Mesenchymal stem cell (in vitro differentiated cells and primary cell): ENCODE measurements at regions not wholly inside any gene's neighbourhood (a gene's known extent, or its start where the extent isn't known, plus 50 kb on each side); places are given as distances from the start of the nearest gene placed in this dataset.

Experiments used
- DNase-seq: peaks from one replicate; pipeline ENCODE4 v3.0.0-alpha.2; 2013
- H2AFZ ChIP-seq: one replicate; pipeline ENCODE4 v1.6.1; 2013; ENCODE audit warnings: low read depth, mild to moderate bottlenecking, control low read depth, inconsistent platforms, low read length, moderate library complexity
- H2AK5ac ChIP-seq: 2 replicates; pipeline ENCODE4 v1.6.1; 2013; ENCODE audit warnings: low read length, moderate library complexity, mild to moderate bottlenecking, inconsistent platforms; ENCODE audit not compliant: severe bottlenecking
- H2BK120ac ChIP-seq: one replicate; pipeline ENCODE4 v1.6.1; 2013; ENCODE audit warnings: low read depth, mild to moderate bottlenecking, inconsistent platforms, low read length, moderate library complexity
- H2BK12ac ChIP-seq, 2 experiments: one replicate each; pipeline ENCODE4 v1.6.1; 2013; ENCODE audit warnings: inconsistent platforms in 2 of 2, low read length in 2 of 2, mild to moderate bottlenecking in 2 of 2, moderate library complexity in 2 of 2, control low read depth in 1 of 2
- H2BK15ac ChIP-seq: one replicate; pipeline ENCODE4 v1.6.1; 2013; ENCODE audit warnings: mild to moderate bottlenecking, low read depth, inconsistent platforms; ENCODE audit not compliant: poor library complexity, severe bottlenecking
- H2BK5ac ChIP-seq: 2 replicates; pipeline ENCODE4 v1.6.1; 2013; ENCODE audit warnings: low read depth, mild to moderate bottlenecking, low read length, control low read depth, inconsistent platforms; ENCODE audit not compliant: poor library complexity, severe bottlenecking
- H3K14ac ChIP-seq, 2 experiments: one replicate each; pipeline ENCODE4 v1.6.1; 2013; ENCODE audit warnings: inconsistent platforms in 2 of 2, low read length in 2 of 2, control low read depth in 1 of 2, mild to moderate bottlenecking in 1 of 2, moderate library complexity in 1 of 2
- H3K18ac ChIP-seq, 2 experiments: one replicate each; pipeline ENCODE4 v1.6.1; 2013; ENCODE audit warnings: inconsistent platforms in 2 of 2, low read length in 2 of 2, control low read depth in 1 of 2, low read depth in 1 of 2, mild to moderate bottlenecking in 1 of 2
- H3K23ac ChIP-seq, 2 experiments: one replicate each; pipeline ENCODE4 v1.6.1; 2013; ENCODE audit warnings: inconsistent platforms in 2 of 2, low read length in 2 of 2, mild to moderate bottlenecking in 2 of 2, moderate library complexity in 2 of 2, control low read depth in 1 of 2
- H3K27ac ChIP-seq: 2 replicates; pipeline ENCODE4 v1.5.1; 2013; ENCODE audit warnings: mild to moderate bottlenecking, moderate library complexity, low read length, control low read depth, inconsistent platforms; ENCODE audit not compliant: poor library complexity, severe bottlenecking
- H3K27me3 ChIP-seq, 2 experiments: 2 replicates each; pipeline versions ENCODE4 v1.6.1 to v1.7.0; 2013; ENCODE audit warnings: low read length in 2 of 2, mild to moderate bottlenecking in 2 of 2, moderate library complexity in 2 of 2, control low read depth in 1 of 2, inconsistent platforms in 1 of 2; ENCODE audit not compliant: control insufficient read depth in 1 of 2, insufficient read depth in 1 of 2
- H3K36me3 ChIP-seq, 2 experiments: 2 replicates each; pipeline versions ENCODE4 v1.6.1 to v1.7.0; 2013; ENCODE audit warnings: low read length in 2 of 2, control low read depth in 1 of 2, inconsistent platforms in 1 of 2, low read depth in 1 of 2, mild to moderate bottlenecking in 1 of 2; ENCODE audit not compliant: insufficient read depth in 2 of 2, control insufficient read depth in 1 of 2
- H3K4ac ChIP-seq, 2 experiments: one replicate each; pipeline ENCODE4 v1.6.1; 2013; ENCODE audit warnings: inconsistent platforms in 2 of 2, low read length in 2 of 2, mild to moderate bottlenecking in 2 of 2, moderate library complexity in 2 of 2, control low read depth in 1 of 2, low read depth in 1 of 2
- H3K4me1 ChIP-seq: 2 replicates; pipeline ENCODE4 v1.6.1; 2013; ENCODE audit warnings: low read depth, low read length, control low read depth; ENCODE audit not compliant: control insufficient read depth, insufficient read depth
- H3K4me2 ChIP-seq: 2 replicates; pipeline ENCODE4 v1.6.1; 2013; ENCODE audit warnings: low read length, mild to moderate bottlenecking, inconsistent platforms; ENCODE audit not compliant: poor library complexity, severe bottlenecking
- H3K4me3 ChIP-seq, 2 experiments: 2 replicates each; pipeline versions ENCODE4 v1.5.1 to v1.7.0; 2013; ENCODE audit warnings: low read length in 2 of 2, mild to moderate bottlenecking in 2 of 2, control low read depth in 1 of 2, low read depth in 1 of 2; ENCODE audit not compliant: insufficient read depth in 1 of 2
- H3K79me1 ChIP-seq: replicated peaks from 2 replicates; pipeline ENCODE4 v1.6.1; 2013; ENCODE audit warnings: mild to moderate bottlenecking, control low read depth, low read length, inconsistent platforms; ENCODE audit not compliant: poor library complexity, severe bottlenecking
- H3K9ac ChIP-seq: 2 replicates; pipeline ENCODE4 v1.7.0; 2013; ENCODE audit warnings: mild to moderate bottlenecking, low read length, moderate library complexity
- H3K9me3 ChIP-seq: 2 replicates; pipeline ENCODE4 v1.7.0; 2013; ENCODE audit warnings: mild to moderate bottlenecking, low read length; ENCODE audit not compliant: control insufficient read depth
- H4K8ac ChIP-seq: one replicate; pipeline ENCODE4 v1.6.1; 2013; ENCODE audit warnings: inconsistent platforms, mild to moderate bottlenecking, low read length, moderate library complexity
- H4K91ac ChIP-seq: one replicate; pipeline ENCODE4 v1.6.1; 2013; ENCODE audit warnings: mild to moderate bottlenecking, low read length, inconsistent platforms
- WGBS: methylation state at CpG from one replicate; pipeline ENCODE4 v1.1.7; 2013; ENCODE audit warnings: mixed read lengths; 5-methylcytosine and 5-hydroxymethylcytosine counted together

DNA sequence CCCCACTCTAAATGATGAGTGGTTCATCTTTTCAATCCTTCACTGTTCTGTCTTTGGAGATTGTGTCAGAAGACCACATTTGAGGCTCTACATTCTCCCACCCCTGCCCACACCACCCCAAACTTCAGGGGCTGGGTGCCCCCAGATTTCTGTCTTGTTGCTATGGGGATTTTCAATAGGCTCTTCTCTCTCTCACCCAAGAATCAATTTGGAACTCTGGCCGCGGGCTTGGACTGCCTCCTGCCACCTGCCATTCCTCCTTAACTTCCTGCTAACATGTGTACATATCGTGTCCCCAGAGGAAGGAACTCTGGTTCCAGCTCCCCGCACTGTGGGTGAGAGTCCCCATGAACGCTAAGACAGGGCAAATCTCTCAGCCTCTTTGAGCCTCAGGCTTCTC is 67.4 kb upstream of the LARS2 start:
- no peak overlapping the region for H4K8ac ChIP-seq
- DNase-seq = no peak
- H4K91ac ChIP-seq = no peak overlapping the region
- H3K18ac ChIP-seq = no peak overlapping the region
- no peak overlapping the region for H2BK12ac ChIP-seq
- H3K4me3 ChIP-seq = no peak overlapping the region
- no peak overlapping the region for H2BK5ac ChIP-seq
- H3K14ac ChIP-seq = no peak overlapping the region
- no peak overlapping the region for H2BK120ac ChIP-seq
- H3K27me3 ChIP-seq = peaks cover 39 to 46% of the 10 kb centered on the region in 2 experiments
- H3K4me1 ChIP-seq = no peaks in the 10 kb centered on the region
- no peak overlapping the region for H3K9ac ChIP-seq
- no peak overlapping the region for H2AFZ ChIP-seq
- H3K36me3 ChIP-seq = no peaks in the 10 kb centered on the region
- no peak overlapping the region for H3K4me2 ChIP-seq
- H3K4ac ChIP-seq = no peak overlapping the region
- H3K79me1 ChIP-seq = no peaks in the 10 kb centered on the region
- no peak overlapping the region for H2BK15ac ChIP-seq
- no peak overlapping the region for H2AK5ac ChIP-seq
- no peaks in the 10 kb centered on the region for H3K9me3 ChIP-seq
- H3K23ac ChIP-seq = no peak overlapping the region
- H3K27ac ChIP-seq = no peak overlapping the region
- WGBS = 90% methylated on average over 5 of the region's 5 CpGs

DNA sequence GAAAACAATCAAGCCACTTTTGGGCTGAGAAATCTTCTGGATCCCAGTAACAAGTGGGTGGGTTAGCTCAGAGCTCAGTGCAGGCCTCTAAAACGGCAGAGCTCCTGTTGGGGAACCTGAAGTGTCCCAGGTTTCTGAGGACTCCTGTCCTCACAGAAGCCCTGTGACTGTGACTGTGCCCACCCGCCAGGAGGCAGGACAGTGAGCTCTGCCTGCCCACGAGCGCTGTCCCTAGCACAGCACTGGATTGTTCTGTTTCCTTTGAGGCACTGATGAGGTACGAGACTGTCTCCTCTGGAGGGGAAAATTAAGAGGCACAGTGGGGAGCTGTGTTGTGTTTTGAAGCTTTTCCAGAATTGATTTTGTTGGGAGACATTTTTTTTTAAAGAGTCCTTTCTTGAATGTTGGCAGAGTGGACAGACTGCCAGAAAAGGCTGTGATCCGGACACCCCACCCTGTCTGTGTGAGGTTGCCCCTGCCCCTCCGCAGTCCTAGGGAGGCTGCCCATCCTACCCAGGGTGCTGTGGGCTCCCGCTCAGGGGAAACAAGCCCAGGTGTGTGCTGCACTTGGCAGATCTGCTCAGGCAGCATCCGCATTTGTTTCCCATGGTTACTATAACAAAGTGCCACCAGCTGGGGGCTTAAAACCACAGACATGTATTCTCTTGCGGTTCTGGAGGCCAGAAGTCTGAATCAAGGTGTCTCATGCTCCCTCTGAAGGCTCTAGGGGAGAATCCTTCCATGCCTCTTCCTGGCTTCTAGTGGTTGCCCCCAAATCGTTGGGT is 66.6 kb upstream of the LARS2 start:
- no peak overlapping the region for H3K27ac ChIP-seq
- no peaks in the 10 kb centered on the region for H3K79me1 ChIP-seq
- no peak overlapping the region for H2BK12ac ChIP-seq
- no peak overlapping the region for H4K91ac ChIP-seq
- no peak overlapping the region for H2BK120ac ChIP-seq
- H2AK5ac ChIP-seq = no peak overlapping the region
- no peak overlapping the region for H2BK15ac ChIP-seq
- no peak overlapping the region for H3K4ac ChIP-seq
- peak overlapping the region in 1 of 2 experiments; percentile 37 for H3K4me3 ChIP-seq
- H2AFZ ChIP-seq = no peak overlapping the region
- H3K18ac ChIP-seq = no peak overlapping the region
- H3K23ac ChIP-seq = no peak overlapping the region
- DNase-seq = no peak
- H3K4me1 ChIP-seq = no peaks in the 10 kb centered on the region
- H3K36me3 ChIP-seq = no peaks in the 10 kb centered on the region
- H2BK5ac ChIP-seq = no peak overlapping the region
- H3K9me3 ChIP-seq = no peaks in the 10 kb centered on the region
- H3K9ac ChIP-seq = no peak overlapping the region
- WGBS = 81% methylated on average over 11 of the region's 11 CpGs
- no peak overlapping the region for H3K4me2 ChIP-seq
- H3K27me3 ChIP-seq = peaks cover 46 to 54% of the 10 kb centered on the region in 2 experiments
- H4K8ac ChIP-seq = no peak overlapping the region
- H3K14ac ChIP-seq = peak overlapping the region in 1 of 2 experiments; percentile 41

DNA sequence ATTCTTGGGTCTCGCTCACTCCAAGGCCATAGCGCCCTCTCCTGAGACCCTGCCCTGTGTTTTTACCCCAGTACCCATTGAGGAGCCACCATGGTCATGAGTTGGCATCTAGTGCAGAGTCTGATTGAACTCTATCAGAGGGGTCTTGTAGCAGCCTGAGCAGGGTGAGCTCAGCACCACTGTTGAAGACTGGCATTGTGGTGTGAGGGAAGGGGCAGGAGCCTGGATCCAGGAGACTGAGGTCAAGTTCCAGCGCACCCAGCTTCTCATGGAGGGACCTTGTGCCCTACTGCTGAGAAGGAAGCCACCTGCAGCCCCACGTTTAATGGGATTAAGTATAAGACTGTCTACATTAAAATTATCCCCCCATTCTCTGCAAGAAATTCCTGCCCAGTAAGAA is 65.8 kb upstream of the LARS2 start:
- no peak overlapping the region for H3K18ac ChIP-seq
- no peak overlapping the region for H4K8ac ChIP-seq
- H3K36me3 ChIP-seq = no peaks in the 10 kb centered on the region
- H3K4me1 ChIP-seq = no peaks in the 10 kb centered on the region
- 95% methylated on average over 3 of the region's 4 CpGs for WGBS
- no peak overlapping the region for H2BK15ac ChIP-seq
- no peak overlapping the region for H2AK5ac ChIP-seq
- H3K14ac ChIP-seq = no peak overlapping the region
- peaks cover 46 to 62% of the 10 kb centered on the region in 2 experiments for H3K27me3 ChIP-seq
- H3K4ac ChIP-seq = no peak overlapping the region
- no peak overlapping the region for H3K27ac ChIP-seq
- H3K23ac ChIP-seq = no peak overlapping the region
- H2BK5ac ChIP-seq = no peak overlapping the region
- H2BK120ac ChIP-seq = no peak overlapping the region
- H3K4me2 ChIP-seq = no peak overlapping the region
- H3K9ac ChIP-seq = no peak overlapping the region
- no peak for DNase-seq
- no peaks in the 10 kb centered on the region for H3K9me3 ChIP-seq
- H3K4me3 ChIP-seq = no peak overlapping the region
- no peak overlapping the region for H2BK12ac ChIP-seq
- no peak overlapping the region for H4K91ac ChIP-seq
- no peak overlapping the region for H2AFZ ChIP-seq
- H3K79me1 ChIP-seq = no peaks in the 10 kb centered on the region

DNA sequence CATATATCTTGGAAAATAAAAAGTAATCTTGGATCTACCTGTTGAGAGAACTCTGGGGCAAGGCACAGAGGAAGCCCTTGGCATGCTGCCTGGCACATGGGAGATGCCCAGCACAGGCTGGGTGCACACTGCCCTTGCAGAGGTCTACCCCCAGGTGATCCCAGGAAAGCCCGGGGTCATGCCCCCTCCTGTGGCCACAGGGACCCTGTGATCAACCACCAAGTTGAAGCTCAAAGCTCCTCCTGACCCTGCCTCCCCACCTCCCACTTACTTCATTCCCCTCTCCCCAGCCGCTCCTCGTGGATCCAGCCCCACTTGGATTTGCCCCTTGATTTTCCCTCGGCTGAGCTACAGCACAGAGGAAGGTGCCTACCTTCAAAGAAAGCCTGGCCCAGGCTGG is 62.7 kb upstream of the LARS2 start:
- Histone ChIP-seq H3K27me3 (peaks cover 63 to 79% of the 10 kb centered on the region in 2 experiments), H3K4me1 (no peaks in the 10 kb centered on the region), H3K14ac (peak overlapping the region in 1 of 2 experiments; percentile 28), H2AK5ac (no peak overlapping the region), H3K4ac (no peak overlapping the region), H3K79me1 (no peaks in the 10 kb centered on the region), H2BK15ac (peak overlapping the region; percentile 4), H3K18ac (no peak overlapping the region), H2AFZ (no peak overlapping the region), H3K36me3 (no peaks in the 10 kb centered on the region), H3K27ac (no peak overlapping the region), H3K4me2 (no peak overlapping the region), H3K4me3 (no peak overlapping the region), H3K9ac (no peak overlapping the region), H4K8ac (no peak overlapping the region), H2BK12ac (no peak overlapping the region), H3K23ac (no peak overlapping the region), H4K91ac (no peak overlapping the region), H2BK5ac (no peak overlapping the region), H2BK120ac (no peak overlapping the region), H3K9me3 (no peaks in the 10 kb centered on the region)
- WGBS = 74% methylated on average over 4 of the region's 4 CpGs
- no peak for DNase-seq
